ENCODE measurements at regions not wholly inside any gene's neighbourhood (a gene's known extent, or its start where the extent isn't known, plus 50 kb on each side); places are given as distances from the start of the nearest gene placed in this dataset.

- no peak for DNase-seq (ENCODE audit: low read depth)
These were observed 182.3 kb downstream of the INO80D start for GRCh38 chr2:205903549-205904129.

GRCh38 chr2:205902900-205903237, 183.1 kb downstream of the INO80D start:
- DNase-seq (ENCODE audit: low read depth), result no peak

More at GRCh38 chr2:205903549-205904129, 182.3 kb downstream of the INO80D start:
- H3K4me3 ChIP-seq (ENCODE audit: low read depth, low read length), result no peak overlapping the region

GRCh38 chr2:205902041-205902899, 183.7 kb downstream of the INO80D start:
- no peak overlapping the region for H3K4me3 ChIP-seq (ENCODE audit: low read depth, low read length)
- no peak for DNase-seq (ENCODE audit: low read depth)

More at GRCh38 chr2:205902900-205903237, 183.1 kb downstream of the INO80D start:
- H3K4me3 ChIP-seq (ENCODE audit: low read depth, low read length), result no peak overlapping the region

GRCh38 chr2:205901491-205901890, 184.5 kb downstream of the INO80D start:
- no peak overlapping the region for H3K4me3 ChIP-seq (ENCODE audit: low read depth, low read length)

GRCh38 chr2:205898744-205899143, 187.2 kb downstream of the INO80D start:
- no peak overlapping the region for H3K4me3 ChIP-seq (ENCODE audit: low read depth, low read length)
- no peak for DNase-seq (ENCODE audit: low read depth)

More at GRCh38 chr2:205901491-205901890, 184.5 kb downstream of the INO80D start:
- no peak for DNase-seq (ENCODE audit: low read depth)

- no peak overlapping the region for H3K4me3 ChIP-seq (ENCODE audit: low read depth, low read length)
- no peak for DNase-seq (ENCODE audit: low read depth)
These were observed 189.9 kb downstream of the INO80D start for GRCh38 chr2:205895981-205896655.

GRCh38 chr2:205892665-205893259, 193.2 kb downstream of the INO80D start:
- no peak for DNase-seq (ENCODE audit: low read depth)
- H3K4me3 ChIP-seq (ENCODE audit: low read depth, low read length), result no peak overlapping the region

- no peak for DNase-seq (ENCODE audit: low read depth)
- no peak overlapping the region for H3K4me3 ChIP-seq (ENCODE audit: low read depth, low read length)
These were observed 193.7 kb downstream of the INO80D start for GRCh38 chr2:205892251-205892655.

GRCh38 chr2:205889114-205889513, 196.9 kb downstream of the INO80D start:
- H3K4me3 ChIP-seq (ENCODE audit: low read depth, low read length), result no peak overlapping the region
- no peak for DNase-seq (ENCODE audit: low read depth)

- H3K4me3 ChIP-seq (ENCODE audit: low read depth, low read length), result no peak overlapping the region
- no peak for DNase-seq (ENCODE audit: low read depth)
These were observed 198.3 kb downstream of the INO80D start for GRCh38 chr2:205887637-205888036.

- H3K4me3 ChIP-seq (ENCODE audit: low read depth, low read length), result no peak overlapping the region
- DNase-seq (ENCODE audit: low read depth), result no peak
These were observed 200.4 kb downstream of the INO80D start for GRCh38 chr2:205885492-205886099.

GRCh38 chr2:205883965-205884364, 201.7 kb downstream of the NRP2 start:
- no peak overlapping the region for H3K4me3 ChIP-seq (ENCODE audit: low read depth, low read length)
- DNase-seq (ENCODE audit: low read depth), result no peak

GRCh38 chr2:205882806-205883425, 200.6 kb downstream of the NRP2 start:
- DNase-seq (ENCODE audit: low read depth), result no peak
- H3K4me3 ChIP-seq (ENCODE audit: low read depth, low read length), result no peak overlapping the region

- H3K4me3 ChIP-seq (ENCODE audit: low read depth, low read length), result no peak overlapping the region
- no peak for DNase-seq (ENCODE audit: low read depth)
These were observed 197.7 kb downstream of the NRP2 start for GRCh38 chr2:205880048-205880447.

- DNase-seq (ENCODE audit: low read depth), result no peak
- no peak overlapping the region for H3K4me3 ChIP-seq (ENCODE audit: low read depth, low read length)
These were observed 196.9 kb downstream of the NRP2 start for GRCh38 chr2:205878999-205879762.

GRCh38 chr2:205877496-205877895, 195.2 kb downstream of the NRP2 start:
- DNase-seq (ENCODE audit: low read depth), result no peak
- no peak overlapping the region for H3K4me3 ChIP-seq (ENCODE audit: low read depth, low read length)

- DNase-seq (ENCODE audit: low read depth), result no peak
- no peak overlapping the region for H3K4me3 ChIP-seq (ENCODE audit: low read depth, low read length)
These were observed 193.8 kb downstream of the NRP2 start for GRCh38 chr2:205876127-205876526.

- DNase-seq (ENCODE audit: low read depth), result no peak
- H3K4me3 ChIP-seq (ENCODE audit: low read depth, low read length), result no peak overlapping the region
These were observed 190.4 kb downstream of the NRP2 start for GRCh38 chr2:205872716-205873115.

- H3K4me3 ChIP-seq (ENCODE audit: low read depth, low read length), result no peak overlapping the region
- no peak for DNase-seq (ENCODE audit: low read depth)
These were observed 187.1 kb downstream of the NRP2 start for GRCh38 chr2:205869439-205869838.

All from skeletal muscle cell (primary cell).